H1 (cell line): ENCODE measurements at regions not wholly inside any gene's neighbourhood (a gene's known extent, or its start where the extent isn't known, plus 50 kb on each side); places are given as distances from the start of the nearest gene placed in this dataset.
"Not testable (repeated sequence)": the region's sequence is repeated elsewhere in the genome, so short reads cannot be mapped to it uniquely, and the experiment has no call there.

Experiments
- CTCF ChIA-PET: fragments of 300-600 bp; sonication (Branson Sonifier 250); formaldehyde crosslinking; loops from one replicate; lab custom pipeline; 2021; ENCODE audit not compliant: partially characterized antibody; lab: Charles Lee
- POLR2A ChIA-PET: fragments of 300-600 bp; sonication (Branson Sonifier 250); formaldehyde crosslinking; loops from one replicate; lab custom pipeline; 2021; ENCODE audit warnings: inconsistent platforms; ENCODE audit not compliant: partially characterized antibody; lab: Charles Lee
- DNase-seq, 2 experiments: peaks; one replicate each; pipeline versions ENCODE4 v3.0.0 to v3.0.0-alpha.2; 2010 to 2022; ENCODE audit warnings: low spot score in 2 of 2, low read depth in 1 of 2, mixed read lengths in 1 of 2
- FAIRE-seq: peaks from 2 replicates; lab custom pipeline; 2011; peaks lifted over from hg19 to GRCh38; lab: Jason Lieb, UNC
- H2AFZ ChIP-seq: 2 replicates; pipeline ENCODE4 v1.8.1; 2012; ENCODE audit warnings: low read length, inconsistent platforms
- H2AK5ac ChIP-seq: 2 replicates; pipeline ENCODE4 v1.6.1; 2013; ENCODE audit warnings: low read depth, low read length
- H2BK120ac ChIP-seq: replicated peaks from 2 replicates; pipeline ENCODE3; 2013; ENCODE audit warnings: low read depth, low read length, inconsistent platforms
- H2BK12ac ChIP-seq: 2 replicates; pipeline ENCODE4 v1.6.1; 2013; ENCODE audit warnings: low read depth, low read length
- H2BK15ac ChIP-seq: 2 replicates; pipeline ENCODE4 v1.6.1; 2013; ENCODE audit warnings: low read length
- H2BK20ac ChIP-seq: 2 replicates; pipeline ENCODE4 v1.6.1; 2013; ENCODE audit warnings: low read length
- H2BK5ac ChIP-seq: 2 replicates; pipeline ENCODE4 v1.6.1; 2013; ENCODE audit warnings: low read depth, low read length
- H3K14ac ChIP-seq: 2 replicates; pipeline ENCODE4 v1.6.1; 2013; ENCODE audit warnings: inconsistent platforms; ENCODE audit not compliant: insufficient read length
- H3K18ac ChIP-seq: 2 replicates; pipeline ENCODE4 v1.6.1; 2013; ENCODE audit warnings: low read length; ENCODE audit errors: extremely low read depth
- H3K23ac ChIP-seq: 2 replicates; pipeline ENCODE4 v1.6.1; 2013; ENCODE audit warnings: inconsistent platforms; ENCODE audit not compliant: insufficient read length
- H3K23me2 ChIP-seq: 2 replicates; pipeline ENCODE4 v1.6.1; 2013; ENCODE audit warnings: low read depth, low read length
- H3K27ac ChIP-seq: 2 replicates; pipeline ENCODE4 v1.6.1; 2011; ENCODE audit warnings: low read depth, low read length, inconsistent platforms
- H3K27me3 ChIP-seq, 4 experiments: replicated peaks in 1 of 4; 1 replicate in 1 of 4; 2 replicates in 3 of 4; pipeline versions ENCODE4 v1.6.1 to v1.8.1; 2011 to 2013; ENCODE audit warnings: low read length in 3 of 4, mild to moderate bottlenecking in 3 of 4, inconsistent platforms in 2 of 4, mixed read lengths in 2 of 4, moderate library complexity in 1 of 4; ENCODE audit not compliant: control insufficient read depth in 3 of 4, insufficient read depth in 3 of 4; ENCODE audit errors: extremely low read depth in 1 of 4
- H3K36me3 ChIP-seq, 4 experiments: 2 replicates each; pipeline versions ENCODE4 v1.6.1 to v1.8.1; 2011 to 2013; ENCODE audit warnings: mild to moderate bottlenecking in 4 of 4, low read length in 3 of 4, moderate library complexity in 2 of 4, control low read depth in 1 of 4, inconsistent platforms in 1 of 4; ENCODE audit not compliant: insufficient read depth in 4 of 4, control insufficient read depth in 2 of 4
- H3K4ac ChIP-seq: replicated peaks from 2 replicates; pipeline ENCODE3; 2013; ENCODE audit warnings: low read length, low read depth, mixed read lengths, inconsistent platforms; ENCODE audit not compliant: insufficient read length
- H3K4me1 ChIP-seq, 4 experiments: replicated peaks in 1 of 4; 1 replicate in 1 of 4; 2 replicates in 3 of 4; pipeline versions ENCODE4 v1.6.1 to v1.8.1; 2011 to 2013; ENCODE audit warnings: low read length in 3 of 4, inconsistent platforms in 2 of 4, mixed read lengths in 1 of 4; ENCODE audit not compliant: insufficient read depth in 4 of 4, control insufficient read depth in 3 of 4
- H3K4me2 ChIP-seq, 2 experiments: 2 replicates each; pipeline versions ENCODE4 v1.6.1 to v1.8.1; 2011 to 2013; ENCODE audit warnings: low read depth in 2 of 2, low read length in 2 of 2, control low read depth in 1 of 2, inconsistent platforms in 1 of 2, mild to moderate bottlenecking in 1 of 2; ENCODE audit not compliant: insufficient read depth in 1 of 2
- H3K4me3 ChIP-seq, 4 experiments: fragments of 200-600, 300-600 bp in 1 of 4; sonication (generic), shearing (Covaris generic), sonication (Bioruptor Twin) in 1 of 4; 2 replicates each; pipeline versions ENCODE4 v1.5.1 to v1.8.1; 2011 to 2016; ENCODE audit warnings: low read length in 4 of 4, low read depth in 3 of 4, control low read depth in 2 of 4, inconsistent platforms in 2 of 4, mild to moderate bottlenecking in 2 of 4, mixed read lengths in 1 of 4, moderate library complexity in 1 of 4; ENCODE audit not compliant: insufficient read depth in 2 of 4; ENCODE audit errors: extremely low read depth in 1 of 4
- H3K56ac ChIP-seq: replicated peaks from 2 replicates; pipeline ENCODE3; 2013; ENCODE audit warnings: low read depth, mild to moderate bottlenecking, mixed read lengths, low read length, inconsistent platforms; ENCODE audit not compliant: insufficient read length
- H3K79me1 ChIP-seq: 2 replicates; pipeline ENCODE4 v1.6.1; 2013; ENCODE audit warnings: low read depth, low read length, control low read depth
- H3K79me2 ChIP-seq, 2 experiments: 2 replicates each; pipeline versions ENCODE4 v1.6.1 to v1.8.1; 2012 to 2013; ENCODE audit warnings: low read length in 2 of 2, mild to moderate bottlenecking in 2 of 2, inconsistent platforms in 1 of 2; ENCODE audit not compliant: insufficient read depth in 2 of 2, control insufficient read depth in 1 of 2
- H3K9ac ChIP-seq, 4 experiments: replicated peaks in 1 of 4; 1 replicate in 1 of 4; 2 replicates in 3 of 4; pipeline versions ENCODE4 v1.6.1 to v1.8.1; 2011 to 2013; ENCODE audit warnings: low read depth in 3 of 4, low read length in 3 of 4, control low read depth in 2 of 4, mild to moderate bottlenecking in 2 of 4, moderate library complexity in 2 of 4, inconsistent platforms in 1 of 4; ENCODE audit errors: extremely low read depth in 1 of 4
- H3K9me3 ChIP-seq, 2 experiments: 2 replicates each; pipeline versions ENCODE4 v1.6.1 to v1.8.1; 2012 to 2013; ENCODE audit warnings: mild to moderate bottlenecking in 2 of 2, moderate library complexity in 2 of 2, control low read depth in 1 of 2, inconsistent platforms in 1 of 2, low read depth in 1 of 2, low read length in 1 of 2, mixed read lengths in 1 of 2; ENCODE audit not compliant: insufficient read depth in 2 of 2
- H4K20me1 ChIP-seq, 2 experiments: replicated peaks in 1 of 2; 2 replicates each; pipeline versions ENCODE3 to v1.8.1; 2011 to 2013; ENCODE audit warnings: inconsistent platforms in 2 of 2, low read length in 2 of 2, mild to moderate bottlenecking in 1 of 2; ENCODE audit not compliant: insufficient read depth in 2 of 2, control insufficient read depth in 1 of 2
- H4K5ac ChIP-seq: 2 replicates; pipeline ENCODE4 v1.6.1; 2013; ENCODE audit warnings: low read length, low read depth, mixed read lengths, inconsistent platforms; ENCODE audit not compliant: insufficient read length
- H4K8ac ChIP-seq: 2 replicates; pipeline ENCODE4 v1.8.0; 2013; ENCODE audit warnings: mild to moderate bottlenecking, moderate library complexity, low read length, inconsistent platforms; ENCODE audit not compliant: insufficient read depth; ENCODE audit errors: extremely low read depth
- H4K91ac ChIP-seq: replicated peaks from 2 replicates; pipeline ENCODE3; 2013; ENCODE audit warnings: low read length, mixed read lengths, inconsistent platforms; ENCODE audit not compliant: insufficient read length
- WGBS, 2 experiments: shearing (Covaris generic) in 1 of 2; methylation state at CpG; one replicate each; pipeline versions ENCODE4 v1.1.6 to v1.1.7; 2013 to 2015; ENCODE audit warnings: low lambda C conversion rate in 2 of 2, mixed read lengths in 2 of 2, inconsistent platforms in 1 of 2, low coverage in 1 of 2, missing lambda C conversion rate in 1 of 2; ENCODE audit not compliant: insufficient replicate concordance in 2 of 2, insufficient coverage in 1 of 2, insufficient read length in 1 of 2; ENCODE audit errors: extremely low coverage in 1 of 2, missing lambda C conversion rate in 1 of 2; 5-methylcytosine and 5-hydroxymethylcytosine counted together

GRCh38 chr2:87521489-87521888 lies 226.4 kb upstream of the PLGLB2 start:
- H3K79me2 ChIP-seq, H2BK15ac ChIP-seq, H3K4me3 ChIP-seq, DNase-seq, H2BK5ac ChIP-seq, H3K23me2 ChIP-seq, H4K5ac ChIP-seq, H3K79me1 ChIP-seq, H4K91ac ChIP-seq, H3K9ac ChIP-seq, H2AK5ac ChIP-seq, FAIRE-seq, H4K20me1 ChIP-seq, H4K8ac ChIP-seq, H3K56ac ChIP-seq, H3K4me2 ChIP-seq, H2BK120ac ChIP-seq, H3K27ac ChIP-seq, H3K18ac ChIP-seq, H3K4ac ChIP-seq, CTCF ChIA-PET, H3K23ac ChIP-seq, H3K36me3 ChIP-seq, H2AFZ ChIP-seq, H3K9me3 ChIP-seq, H2BK12ac ChIP-seq, H3K14ac ChIP-seq, H3K4me1 ChIP-seq, H2BK20ac ChIP-seq, POLR2A ChIA-PET, H3K27me3 ChIP-seq: not testable (repeated sequence)
- WGBS, 2 experiments: 86% methylated on average over 7 of the region's 7 CpGs; no CpG with 5 or more reads in 1 of the 2 experiments

- H2BK120ac ChIP-seq, H2BK5ac ChIP-seq, H3K23me2 ChIP-seq, H2BK15ac ChIP-seq, DNase-seq, H4K5ac ChIP-seq, POLR2A ChIA-PET, H3K4ac ChIP-seq, H3K18ac ChIP-seq, H2BK20ac ChIP-seq, H3K79me1 ChIP-seq, H2AFZ ChIP-seq, H3K9me3 ChIP-seq, H3K4me3 ChIP-seq, H4K20me1 ChIP-seq, H3K23ac ChIP-seq, H2BK12ac ChIP-seq, H3K9ac ChIP-seq, H3K56ac ChIP-seq, H4K8ac ChIP-seq, H3K14ac ChIP-seq, CTCF ChIA-PET, H3K4me1 ChIP-seq, H2AK5ac ChIP-seq, H3K27me3 ChIP-seq, H3K4me2 ChIP-seq, H3K79me2 ChIP-seq, H4K91ac ChIP-seq, H3K36me3 ChIP-seq, FAIRE-seq, H3K27ac ChIP-seq: not testable (repeated sequence)
- whole genome bisulfite sequencing, 2 experiments: 90% methylated on average over 3 of the region's 5 CpGs; no CpG with 5 or more reads in 1 of the 2 experiments
Observed at GRCh38 chr2:87524619-87525188, 223.2 kb upstream of the PLGLB2 start.
